Effector memory CD4-positive, alpha-beta T cell (primary cell): ENCODE measurements at regions not wholly inside any gene's neighbourhood (a gene's known extent, or its start where the extent isn't known, plus 50 kb on each side); places are given as distances from the start of the nearest gene placed in this dataset.

ENCODE experiments used
- DNase-seq, 3 donors: peaks; one replicate each; pipeline ENCODE4 v3.0.0-alpha.2; 2020
- H3K27ac ChIP-seq: 2 replicates; pipeline ENCODE4 v1.7.0; 2013; ENCODE audit warnings: mild to moderate bottlenecking, low read length, moderate library complexity; ENCODE audit not compliant: insufficient read depth, poor library complexity, severe bottlenecking
- H3K27me3 ChIP-seq: replicated peaks from 2 replicates; pipeline ENCODE4 v1.7.0; 2013; ENCODE audit warnings: mild to moderate bottlenecking, low read length; ENCODE audit not compliant: insufficient read depth, control insufficient read depth, poor library complexity, severe bottlenecking
- H3K36me3 ChIP-seq: 2 replicates; pipeline ENCODE4 v1.7.0; 2013; ENCODE audit warnings: mild to moderate bottlenecking, low read length, moderate library complexity; ENCODE audit not compliant: control insufficient read depth, insufficient read depth
- H3K4me1 ChIP-seq: 2 replicates; pipeline ENCODE4 v1.7.0; 2013; ENCODE audit warnings: low read length, mild to moderate bottlenecking; ENCODE audit not compliant: control insufficient read depth, insufficient read depth, poor library complexity, severe bottlenecking
- H3K4me3 ChIP-seq: 2 replicates; pipeline ENCODE4 v1.7.0; 2013; ENCODE audit warnings: low read length, low read depth, mild to moderate bottlenecking; ENCODE audit not compliant: insufficient read depth, poor library complexity, severe bottlenecking
- H3K9me3 ChIP-seq: 2 replicates; pipeline ENCODE4 v1.7.0; 2013; ENCODE audit warnings: mild to moderate bottlenecking, low read length, moderate library complexity; ENCODE audit not compliant: control insufficient read depth

GRCh38 chr3:30084971-30085403 is 521.4 kb upstream of the TGFBR2 start:
- H3K4me1 ChIP-seq, result no peaks in the 10 kb centered on the region
- no peaks in the 10 kb centered on the region for H3K9me3 ChIP-seq
- H3K36me3 ChIP-seq, result no peaks in the 10 kb centered on the region
- no peak overlapping the region for H3K27ac ChIP-seq
- no peaks in the 10 kb centered on the region for H3K27me3 ChIP-seq
- no peak overlapping the region for H3K4me3 ChIP-seq
- DNase-seq, result no peak

- Histone ChIP-seq H3K36me3 (no peaks in the 10 kb centered on the region), H3K27me3 (no peaks in the 10 kb centered on the region), H3K9me3 (no peaks in the 10 kb centered on the region), H3K4me1 (no peaks in the 10 kb centered on the region), H3K27ac (no peak overlapping the region), H3K4me3 (no peak overlapping the region)
- no peak for DNase-seq
Measured at GRCh38 chr3:30085486-30085885, 520.9 kb upstream of the TGFBR2 start.

GRCh38 chr3:30091686-30092085 is 514.7 kb upstream of the TGFBR2 start:
- no peak overlapping the region for H3K27ac ChIP-seq
- H3K27me3 ChIP-seq, result no peaks in the 10 kb centered on the region
- no peak for DNase-seq
- no peaks in the 10 kb centered on the region for H3K36me3 ChIP-seq
- no peaks in the 10 kb centered on the region for H3K9me3 ChIP-seq
- H3K4me1 ChIP-seq, result no peaks in the 10 kb centered on the region
- no peak overlapping the region for H3K4me3 ChIP-seq

- H3K4me1 ChIP-seq, result no peaks in the 10 kb centered on the region
- no peak overlapping the region for H3K27ac ChIP-seq
- no peaks in the 10 kb centered on the region for H3K9me3 ChIP-seq
- no peaks in the 10 kb centered on the region for H3K36me3 ChIP-seq
- no peaks in the 10 kb centered on the region for H3K27me3 ChIP-seq
- H3K4me3 ChIP-seq, result no peak overlapping the region
- no peak for DNase-seq
Measured at GRCh38 chr3:30097022-30097650, 509.3 kb upstream of the TGFBR2 start.

GRCh38 chr3:30098243-30098642 is 508.2 kb upstream of the TGFBR2 start:
- Histone ChIP-seq H3K4me1 (no peaks in the 10 kb centered on the region), H3K27ac (no peak overlapping the region), H3K27me3 (no peaks in the 10 kb centered on the region), H3K4me3 (no peak overlapping the region), H3K9me3 (no peaks in the 10 kb centered on the region), H3K36me3 (no peaks in the 10 kb centered on the region)
- DNase-seq, result no peak

GRCh38 chr3:30098653-30099455 is 507.5 kb upstream of the TGFBR2 start:
- DNase-seq, result no peak
- no peaks in the 10 kb centered on the region for H3K27me3 ChIP-seq
- H3K4me1 ChIP-seq, result no peaks in the 10 kb centered on the region
- H3K27ac ChIP-seq, result no peak overlapping the region
- no peaks in the 10 kb centered on the region for H3K36me3 ChIP-seq
- H3K9me3 ChIP-seq, result no peaks in the 10 kb centered on the region
- no peak overlapping the region for H3K4me3 ChIP-seq

GRCh38 chr3:30102356-30102755 is 504.0 kb upstream of the TGFBR2 start:
- DNase-seq, result no peak
- no peaks in the 10 kb centered on the region for H3K36me3 ChIP-seq
- H3K4me1 ChIP-seq, result no peaks in the 10 kb centered on the region
- H3K27ac ChIP-seq, result no peak overlapping the region
- no peaks in the 10 kb centered on the region for H3K27me3 ChIP-seq
- no peak overlapping the region for H3K4me3 ChIP-seq
- no peaks in the 10 kb centered on the region for H3K9me3 ChIP-seq

GRCh38 chr3:30103186-30103585 is 503.2 kb upstream of the TGFBR2 start:
- no peaks in the 10 kb centered on the region for H3K36me3 ChIP-seq
- no peak overlapping the region for H3K27ac ChIP-seq
- no peak for DNase-seq
- H3K4me1 ChIP-seq, result no peaks in the 10 kb centered on the region
- no peaks in the 10 kb centered on the region for H3K9me3 ChIP-seq
- no peak overlapping the region for H3K4me3 ChIP-seq
- no peaks in the 10 kb centered on the region for H3K27me3 ChIP-seq

- no peaks in the 10 kb centered on the region for H3K4me1 ChIP-seq
Measured at GRCh38 chr3:30107531-30107930, 498.9 kb upstream of the TGFBR2 start.

GRCh38 chr3:30112411-30112810 is 494.0 kb upstream of the TGFBR2 start:
- Histone ChIP-seq H3K9me3 (no peaks in the 10 kb centered on the region), H3K4me3 (no peak overlapping the region), H3K36me3 (no peaks in the 10 kb centered on the region), H3K27ac (no peak overlapping the region), H3K4me1 (no peaks in the 10 kb centered on the region), H3K27me3 (no peaks in the 10 kb centered on the region)
- no peak for DNase-seq

More at GRCh38 chr3:30107531-30107930, 498.9 kb upstream of the TGFBR2 start:
- no peak for DNase-seq
- Histone ChIP-seq H3K9me3 (no peaks in the 10 kb centered on the region), H3K27me3 (no peaks in the 10 kb centered on the region), H3K27ac (no peak overlapping the region), H3K4me3 (no peak overlapping the region), H3K36me3 (no peaks in the 10 kb centered on the region)
